K562 (cell line): ENCODE measurements at regions not wholly inside any gene's neighbourhood (a gene's known extent, or its start where the extent isn't known, plus 50 kb on each side); places are given as distances from the start of the nearest gene placed in this dataset.

Experiments
- ATAC-seq: fragments of 200-7000 bp; cut with Tn5 transposase; 3 replicates; pipeline ENCODE4 v1.9.1; 2020; ENCODE audit warnings: moderate library complexity
- BruUV-seq: library from RNA; stranded (reverse); fragments of 400-500 nt; replicated peaks from 2 replicates; lab custom pipeline; 2021; lab: Mats Ljungman, UMichigan
- CTCF ChIA-PET: fragments of 300-600 bp; formaldehyde crosslinking; extraction: SDS; loops from one replicate; lab custom pipeline; 2021; ENCODE audit warnings: low intra/inter-chr PET ratio; lab: Yijun Ruan, JAX
- POLR2A ChIA-PET: fragments of 300-600, 350-650 bp; sonication (Branson Sonifier 250); formaldehyde crosslinking; extraction: SDS; loops from one replicate; lab custom pipeline; 2021; ENCODE audit warnings: antibody characterized with exemption, inconsistent platforms; lab: Yijun Ruan, JAX
- DNase-seq, 4 experiments: peaks; one replicate each; pipeline versions ENCODE4 v3.0.0 to v3.0.0-alpha.2; 2011 to 2018; ENCODE audit warnings: low spot score in 3 of 4, mixed read lengths in 3 of 4; ENCODE audit errors: extremely low read depth in 1 of 4
- FAIRE-seq: peaks from 2 replicates; lab custom pipeline; 2011; peaks lifted over from hg19 to GRCh38; lab: Jason Lieb, UNC
- H2AFZ ChIP-seq: 2 replicates; pipeline ENCODE4 v1.6.0; 2011; ENCODE audit warnings: low read depth, low read length, control low read depth, inconsistent platforms
- H3K27ac ChIP-seq: fragments of 200-600 bp; 3 replicates; pipeline ENCODE4 v1.8.0; 2011; ENCODE audit warnings: low read depth, mild to moderate bottlenecking, control low read depth, inconsistent platforms, low read length, moderate library complexity, mixed read lengths; ENCODE audit errors: extremely low read depth
- H3K27me3 ChIP-seq, 2 experiments: fragments of 300-600 bp in 1 of 2; 2 replicates in 1 of 2; 3 replicates in 1 of 2; pipeline versions ENCODE4 v1.6.0 to v1.8.0; 2011; ENCODE audit warnings: inconsistent platforms in 2 of 2, low read length in 2 of 2, mild to moderate bottlenecking in 1 of 2, mixed read lengths in 1 of 2, moderate library complexity in 1 of 2; ENCODE audit not compliant: control insufficient read depth in 2 of 2, insufficient read depth in 2 of 2
- H3K36me3 ChIP-seq: fragments of 300-600 bp; 3 replicates; pipeline ENCODE4 v1.8.0; 2011; ENCODE audit warnings: mild to moderate bottlenecking, low read length, inconsistent platforms; ENCODE audit not compliant: control insufficient read depth, insufficient read depth
- H3K4me1 ChIP-seq, 2 experiments: fragments of 200-600 bp in 1 of 2; replicated peaks in 1 of 2; 2 replicates in 1 of 2; 3 replicates in 1 of 2; pipeline versions ENCODE4 v1.5.1 to v1.8.0; 2011; ENCODE audit warnings: inconsistent platforms in 2 of 2, low read length in 2 of 2, mild to moderate bottlenecking in 1 of 2, mixed read lengths in 1 of 2, moderate library complexity in 1 of 2; ENCODE audit not compliant: control insufficient read depth in 2 of 2, insufficient read depth in 2 of 2
- H3K4me2 ChIP-seq: 2 replicates; pipeline ENCODE4 v1.6.1; 2011; ENCODE audit warnings: low read length, control low read depth, inconsistent platforms, mixed read lengths; ENCODE audit not compliant: insufficient read depth
- H3K4me3 ChIP-seq: fragments of 200-600 bp; sonication (generic), shearing (Covaris generic); 2 replicates; pipeline ENCODE4 v1.5.1; 2016; ENCODE audit warnings: control low read depth, inconsistent platforms
- H3K79me2 ChIP-seq: fragments of 200-600 bp; 3 replicates; pipeline ENCODE4 v1.8.0; 2011; ENCODE audit warnings: low read length, inconsistent platforms; ENCODE audit not compliant: control insufficient read depth, insufficient read depth
- H3K9ac ChIP-seq, 2 experiments: 2 replicates each; pipeline versions ENCODE4 v1.6.0 to v1.6.1; 2011; ENCODE audit warnings: low read depth in 2 of 2, low read length in 2 of 2, control low read depth in 1 of 2, inconsistent platforms in 1 of 2, mild to moderate bottlenecking in 1 of 2, mixed read lengths in 1 of 2; ENCODE audit not compliant: insufficient read depth in 1 of 2
- H3K9me1 ChIP-seq: one replicate; pipeline ENCODE4 v1.6.0; 2011; ENCODE audit warnings: inconsistent platforms, mild to moderate bottlenecking, low read length, moderate library complexity; ENCODE audit not compliant: control insufficient read depth, insufficient read depth
- H3K9me3 ChIP-seq: replicated peaks from 2 replicates; pipeline ENCODE4 v1.5.1; 2011; ENCODE audit warnings: low read depth, low read length, inconsistent platforms; ENCODE audit not compliant: control insufficient read depth, insufficient read depth
- H4K20me1 ChIP-seq: replicated peaks from 2 replicates; pipeline ENCODE4 v1.6.1; 2011; ENCODE audit warnings: low read length, inconsistent platforms, mixed read lengths; ENCODE audit not compliant: control insufficient read depth, insufficient read depth
- ATF1 ChIP-seq, 2 experiments: fragments of 450-650 bp in 1 of 2; IDR thresholded peaks; 2 replicates each; pipeline ENCODE4 v1.6.1; 2016; ENCODE audit warnings: missing compliant biosample characterization in 1 of 2, missing genetic modification characterization in 1 of 2
- ATF7 ChIP-seq: fragments of 450-650 bp; IDR thresholded peaks from 2 replicates; pipeline ENCODE4 v1.7.1; 2014; ENCODE audit warnings: mild to moderate bottlenecking, moderate library complexity
- CREM ChIP-seq: IDR thresholded peaks from 2 replicates; pipeline ENCODE4 v1.6.1; 2014; ENCODE audit warnings: antibody characterized with exemption, low read depth
- L3MBTL2 ChIP-seq: fragments of 450-650 bp; IDR thresholded peaks from 2 replicates; pipeline ENCODE4 v1.6.1; 2016; ENCODE audit warnings: mild to moderate bottlenecking, moderate library complexity
- MAFG ChIP-seq: fragments of 450-650 bp; conservative IDR thresholded peaks from 2 replicates; pipeline ENCODE4 v1.6.1; 2016; ENCODE audit warnings: missing genetic modification characterization, missing compliant biosample characterization
- RAD21 ChIP-seq, 2 experiments: fragments of 250-450 bp in 1 of 2; fragments of 450-650 bp in 1 of 2; sonication (Bioruptor Pico) in 1 of 2; formaldehyde crosslinking in 1 of 2; IDR thresholded peaks in 1 of 2; conservative IDR thresholded peaks in 1 of 2; 2 replicates each; pipeline versions ENCODE4 v1.4.0 to v1.8.0; 2020 to 2022; ENCODE audit warnings: mild to moderate bottlenecking in 2 of 2, moderate library complexity in 1 of 2
- REST ChIP-seq, 2 experiments: fragments of 450-650 bp; formaldehyde crosslinking in 1 of 2; IDR thresholded peaks; 2 replicates each; pipeline versions ENCODE4 v1.4.0 to v1.6.1; 2014 to 2020; ENCODE audit warnings: mild to moderate bottlenecking in 2 of 2, borderline replicate concordance in 1 of 2, low read depth in 1 of 2
- SMC3 ChIP-seq: conservative IDR thresholded peaks from 2 replicates; pipeline ENCODE4 v1.6.1; 2011; ENCODE audit warnings: low read depth, low read length, improper control_type of control experiment; ENCODE audit not compliant: insufficient read depth
- WGBS: fragments of 100-300 bp; shearing (Covaris generic); methylation state at CpG from one replicate; pipeline ENCODE4 v1.1.6; 2016; ENCODE audit warnings: low coverage, mixed read lengths; ENCODE audit not compliant: insufficient coverage; ENCODE audit errors: missing lambda C conversion rate; 5-methylcytosine and 5-hydroxymethylcytosine counted together
- in situ Hi-C: fragments of 300-500 bp; cut with MboI; formaldehyde crosslinking; loops from 4 replicates; pipeline ENCODE4 v1.15.0; 2018; ENCODE audit warnings: inconsistent platforms, mixed read lengths
- intact Hi-C: fragments of 100-400 bp; cut with micrococcal nuclease; formaldehyde crosslinking; loops from 2 replicates; pipeline ENCODE4 v1.14.2; 2022
- TF ChIP-seq, protein P1 (sequence below): fragments of 450-650 bp; formaldehyde crosslinking; IDR thresholded peaks from 2 replicates; pipeline ENCODE4 v1.4.0; 2020; ENCODE audit warnings: mild to moderate bottlenecking, moderate library complexity

- CTCF ChIA-PET, result interaction anchor here (0.7 to 1.1 kb wide), 2 partner anchors 134 to 281 kb away, joined by 3 to 4 read pairs; no protein-coding TSS in a partner anchor
- H3K9me3 ChIP-seq, result no peaks in the 10 kb centered on the region
- in situ Hi-C loops, result loop anchor here (25.0 kb wide), 2 partner anchors 277 to 427 kb away; no protein-coding TSS in a partner anchor
- ATAC-seq (peak; percentile 42; the same call in 1 of the 3 replicates), FAIRE-seq (peak; percentile 49), DNase-seq (peak in 2 of 4 experiments; percentile 7 to 29)
- H3K27me3 ChIP-seq, result no peaks in the 10 kb centered on the region
- no peak overlapping the region for H3K4me2 ChIP-seq
- H3K9ac ChIP-seq, result no peak overlapping the region
- H3K79me2 ChIP-seq, result no peaks in the 10 kb centered on the region
- H3K4me3 ChIP-seq, result no peak overlapping the region
- peak overlapping the region; percentile 23; the same call in 1 of the 2 replicates for H2AFZ ChIP-seq
- 0% methylated on average over 2 of the region's 2 CpGs for WGBS
- H3K9me1 ChIP-seq, result no peaks in the 10 kb centered on the region
- intact Hi-C loops, result loop anchor here (1.0 kb wide), 1 partner anchor 281 kb away; no protein-coding TSS in a partner anchor
- POLR2A ChIA-PET, result no interaction called here
- no peaks in the 10 kb centered on the region for H3K36me3 ChIP-seq
- H3K27ac ChIP-seq, result no peak overlapping the region
- H3K4me1 ChIP-seq, result no peaks in the 10 kb centered on the region
- no peaks in the 10 kb centered on the region for H4K20me1 ChIP-seq
- BruUV-seq, result no TSS peak
- 0 out of 2 replicates have a peak, but pooled peaks have one; percentile 23 for TF ChIP-seq SMC3
- no peak for TF ChIP-seq L3MBTL2
- TF ChIP-seq ATF1 (CRISPR knock-in tag; IDR thresholded peaks at IDR 0.05), result no peak
- TF ChIP-seq ATF1 (tag; IDR thresholded peaks at IDR 0.05), result peak; percentile 73
- peak; percentile 61 for TF ChIP-seq CREM
- TF ChIP-seq MAFG (tag), result no peak
- TF ChIP-seq REST (IDR thresholded peaks at IDR 0.05; ENCODE audit: borderline replicate concordance), result peak; percentile 53; the same call in 1 of the 2 replicates
- no peak for TF ChIP-seq REST (CRISPR knock-in tag; IDR thresholded peaks at IDR 0.05; ENCODE audit: low read depth)
- TF ChIP-seq ATF7, result 0 out of 2 replicates have a peak, but pooled peaks have one; percentile 13
- TF ChIP-seq RAD21 (CRISPR knock-in tag; conservative IDR thresholded peaks at IDR 0.05 in 1 of 2, IDR thresholded peaks at IDR 0.05 in 1 of 2), result peak; percentile 89 to 91
- TF ChIP-seq, protein P1, sequence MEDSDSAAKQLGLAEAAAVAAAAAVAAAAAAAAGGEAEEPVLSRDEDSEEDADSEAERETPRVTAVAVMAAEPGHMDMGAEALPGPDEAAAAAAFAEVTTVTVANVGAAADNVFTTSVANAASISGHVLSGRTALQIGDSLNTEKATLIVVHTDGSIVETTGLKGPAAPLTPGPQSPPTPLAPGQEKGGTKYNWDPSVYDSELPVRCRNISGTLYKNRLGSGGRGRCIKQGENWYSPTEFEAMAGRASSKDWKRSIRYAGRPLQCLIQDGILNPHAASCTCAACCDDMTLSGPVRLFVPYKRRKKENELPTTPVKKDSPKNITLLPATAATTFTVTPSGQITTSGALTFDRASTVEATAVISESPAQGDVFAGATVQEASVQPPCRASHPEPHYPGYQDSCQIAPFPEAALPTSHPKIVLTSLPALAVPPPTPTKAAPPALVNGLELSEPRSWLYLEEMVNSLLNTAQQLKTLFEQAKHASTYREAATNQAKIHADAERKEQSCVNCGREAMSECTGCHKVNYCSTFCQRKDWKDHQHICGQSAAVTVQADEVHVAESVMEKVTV (CRISPR knock-in tag), result peak; percentile 72
Measured at GRCh38 chr12:71014180-71014785, 93.7 kb upstream of the PTPRR start.
